ENCODE measurements at regions not wholly inside any gene's neighbourhood (a gene's known extent, or its start where the extent isn't known, plus 50 kb on each side); places are given as distances from the start of the nearest gene placed in this dataset.

GRCh38 chr12:125389061-125389697, 323.9 kb downstream of the AACS start:
- TF ChIP-seq EZH2 (IDR thresholded peaks at IDR 0.05; ENCODE audit: insufficient read depth, poor library complexity, severe bottlenecking) = no peak
- TF ChIP-seq EZH2phosphoT487 (IDR thresholded peaks at IDR 0.05; ENCODE audit: insufficient read depth, low read depth) = no peak

All from GM23248 (cell line).